ENCODE measurements at regions not wholly inside any gene's neighbourhood (a gene's known extent, or its start where the extent isn't known, plus 50 kb on each side); places are given as distances from the start of the nearest gene placed in this dataset.

DNA sequence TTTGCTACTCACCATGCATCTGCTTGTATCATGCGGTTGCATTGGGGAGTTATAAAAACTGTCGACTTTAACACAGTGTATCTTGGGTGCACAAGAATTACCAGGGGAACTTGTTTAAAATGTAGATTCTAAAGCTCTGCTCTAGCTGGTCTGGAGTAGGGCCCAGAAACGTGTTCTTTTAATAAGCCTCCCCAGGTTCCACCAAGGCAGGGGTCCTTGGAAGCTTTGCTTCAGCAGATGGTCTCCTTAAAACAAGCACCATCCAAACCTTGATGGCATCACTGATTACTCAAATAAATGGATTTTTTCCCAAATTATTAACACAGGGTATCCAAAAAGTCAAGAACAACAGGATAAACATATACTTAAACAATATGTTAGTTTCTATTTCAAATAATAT is 120.2 kb upstream of the NDP start:
- no peak for DNase-seq (ENCODE audit: low read depth, low spot score)
- POLR2A ChIA-PET: no interaction called here
- CTCF ChIA-PET: no interaction called here
- Histone ChIP-seq H3K9me3 (ENCODE audit: control insufficient read depth, insufficient read depth, low read depth, low read length) (no peaks in the 10 kb centered on the region), H3K36me3 (ENCODE audit: control insufficient read depth, insufficient read depth, low read length) (no peaks in the 10 kb centered on the region), H3K4me3 (ENCODE audit: low read depth in 2 of 2, low read length in 2 of 2) (no peak overlapping the region), H3K4me1 (ENCODE audit: control insufficient read depth, insufficient read depth, low read length) (no peaks in the 10 kb centered on the region), H3K27me3 (ENCODE audit: control insufficient read depth, insufficient read depth, low read length) (no peaks in the 10 kb centered on the region), H3K27ac (ENCODE audit: low read length) (no peak overlapping the region)
- in situ Hi-C loops (cut with HindIII; ENCODE audit: low pct_unique_long_range_greater_than_20kb, low sequenced_read_pairs): no loop called here
- no peak for ATAC-seq
- intact Hi-C loops (cut with micrococcal nuclease; ENCODE audit: unreplicated experiment): no loop called here
- no TSS peak for BruUV-seq (replicated peaks)
- TF ChIP-seq POLR2AphosphoS5 (IDR thresholded peaks at IDR 0.05; ENCODE audit: low read depth, low read length): no peak
- TF ChIP-seq SIN3A (IDR thresholded peaks at IDR 0.05; ENCODE audit: borderline replicate concordance, insufficient read depth, low read depth, low read length): no peak
- no peak for TF ChIP-seq REST (IDR thresholded peaks at IDR 0.05; ENCODE audit: insufficient read depth in 1 of 2, low read depth in 2 of 2, low read length in 1 of 2)
- TF ChIP-seq TCF7L2 (IDR thresholded peaks at IDR 0.05; ENCODE audit: low read depth, low read length): no peak
- no peak for TF ChIP-seq CTCF (IDR thresholded peaks at IDR 0.05)

DNA sequence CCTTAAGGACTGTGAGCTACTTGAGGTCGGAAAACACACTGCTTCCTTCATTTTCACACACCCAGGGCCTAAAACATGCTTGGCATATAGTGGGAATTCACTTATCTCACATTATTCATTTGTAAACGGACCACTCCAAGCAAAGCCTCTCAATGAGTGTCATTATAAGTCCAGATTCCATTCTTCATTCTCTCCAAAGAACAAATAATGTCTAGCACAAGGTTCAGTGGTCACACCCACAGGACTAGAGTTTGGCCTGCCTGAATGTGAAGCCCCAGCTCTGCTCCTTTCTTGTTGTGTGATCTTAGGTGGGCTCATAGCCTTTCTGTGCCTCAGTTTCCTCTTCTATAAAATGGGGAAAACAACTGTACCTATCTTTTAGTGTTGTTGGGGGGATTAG is 119.6 kb upstream of the NDP start:
- intact Hi-C loops (cut with micrococcal nuclease; ENCODE audit: unreplicated experiment): no loop called here
- ChIA-PET POLR2A (no interaction called here), CTCF (no interaction called here)
- no peaks in the 10 kb centered on the region for H3K4me1 ChIP-seq (ENCODE audit: control insufficient read depth, insufficient read depth, low read length)
- no peaks in the 10 kb centered on the region for H3K36me3 ChIP-seq (ENCODE audit: control insufficient read depth, insufficient read depth, low read length)
- ATAC-seq: no peak
- DNase-seq (ENCODE audit: low read depth, low spot score): no peak
- no peaks in the 10 kb centered on the region for H3K27me3 ChIP-seq (ENCODE audit: control insufficient read depth, insufficient read depth, low read length)
- no peak for TF ChIP-seq REST (IDR thresholded peaks at IDR 0.05; ENCODE audit: insufficient read depth in 1 of 2, low read depth in 2 of 2, low read length in 1 of 2)
- no peak for TF ChIP-seq SIN3A (IDR thresholded peaks at IDR 0.05; ENCODE audit: borderline replicate concordance, insufficient read depth, low read depth, low read length)
- no peak for TF ChIP-seq CTCF (IDR thresholded peaks at IDR 0.05)
- TF ChIP-seq POLR2AphosphoS5 (IDR thresholded peaks at IDR 0.05; ENCODE audit: low read depth, low read length): no peak
- TF ChIP-seq TCF7L2 (IDR thresholded peaks at IDR 0.05; ENCODE audit: low read depth, low read length): no peak
- H3K4me3 ChIP-seq (ENCODE audit: low read depth in 2 of 2, low read length in 2 of 2): no peak overlapping the region
- no peak overlapping the region for H3K27ac ChIP-seq (ENCODE audit: low read length)
- H3K9me3 ChIP-seq (ENCODE audit: control insufficient read depth, insufficient read depth, low read depth, low read length): no peaks in the 10 kb centered on the region
- BruUV-seq (replicated peaks): no TSS peak
- in situ Hi-C loops (cut with HindIII; ENCODE audit: low pct_unique_long_range_greater_than_20kb, low sequenced_read_pairs): no loop called here

Data from Panc1 (cell line).